Calu3 (cell line): ENCODE measurements at regions not wholly inside any gene's neighbourhood (a gene's known extent, or its start where the extent isn't known, plus 50 kb on each side); places are given as distances from the start of the nearest gene placed in this dataset.

Experiments used
- BruUV-seq: library from RNA; stranded (reverse); fragments of 400-500 nt; replicated peaks from 2 replicates; lab custom pipeline; 2021; lab: Mats Ljungman, UMichigan
- CTCF ChIA-PET: fragments of 300-600 bp; sonication (Branson Sonifier 250); formaldehyde crosslinking; loops from one replicate; lab custom pipeline; 2022; ENCODE audit warnings: antibody characterized with exemption; lab: Charles Lee
- DNase-seq: peaks from one replicate; pipeline ENCODE4 v3.0.0; 2022
- H3K27ac Mint-ChIP-seq: one replicate; pipeline ENCODE4 v1.8.0; 2022; ENCODE audit warnings: mixed read lengths; ENCODE audit not compliant: unreplicated experiment
- H3K27me3 Mint-ChIP-seq: one replicate; pipeline ENCODE4 v1.8.0; 2022; ENCODE audit warnings: mixed read lengths; ENCODE audit not compliant: unreplicated experiment
- H3K36me3 Mint-ChIP-seq: one replicate; pipeline ENCODE4 v1.8.0; 2022; ENCODE audit warnings: mild to moderate bottlenecking, moderate library complexity, mixed read lengths; ENCODE audit not compliant: insufficient read depth, unreplicated experiment
- H3K4me1 Mint-ChIP-seq: one replicate; pipeline ENCODE4 v1.8.0; 2022; ENCODE audit warnings: mild to moderate bottlenecking, low read depth, mixed read lengths; ENCODE audit not compliant: unreplicated experiment
- H3K4me3 Mint-ChIP-seq: one replicate; pipeline ENCODE4 v1.8.0; 2022; ENCODE audit warnings: mild to moderate bottlenecking, low read depth, moderate library complexity, mixed read lengths; ENCODE audit not compliant: unreplicated experiment
- H3K9me3 Mint-ChIP-seq: one replicate; pipeline ENCODE4 v1.8.0; 2022; ENCODE audit warnings: low read depth, mixed read lengths; ENCODE audit not compliant: unreplicated experiment
- CTCF ChIP-seq: fragments of 200-600 bp; IDR thresholded peaks from one replicate; pipeline ENCODE4 v1.8.0; 2022; ENCODE audit warnings: antibody characterized with exemption; ENCODE audit not compliant: unreplicated experiment
- intact Hi-C: fragments of 100-400 bp; cut with micrococcal nuclease; formaldehyde crosslinking; loops from one replicate; pipeline ENCODE4 v1.10.0; 2022; ENCODE audit not compliant: unreplicated experiment

- no peak overlapping the region for H3K27ac Mint-ChIP-seq
- no peak for TF ChIP-seq CTCF
- CTCF ChIA-PET = no interaction called here
- DNase-seq = no peak
- no peaks in the 10 kb centered on the region for H3K4me1 Mint-ChIP-seq
- no TSS peak for BruUV-seq
- intact Hi-C loops = no loop called here
- H3K4me3 Mint-ChIP-seq = no peak overlapping the region
- H3K36me3 Mint-ChIP-seq = no peaks in the 10 kb centered on the region
- peaks cover 4% of the 10 kb centered on the region for H3K9me3 Mint-ChIP-seq
- no peaks in the 10 kb centered on the region for H3K27me3 Mint-ChIP-seq
Measured at GRCh38 chr21:35540950-35541638, 492.0 kb upstream of the RUNX1 start.

GRCh38 chr21:35538386-35538785 is 489.3 kb upstream of the RUNX1 start:
- Mint-ChIP-seq H3K9me3 (no peaks in the 10 kb centered on the region), H3K27ac (no peak overlapping the region), H3K36me3 (no peaks in the 10 kb centered on the region), H3K4me1 (no peaks in the 10 kb centered on the region), H3K27me3 (no peaks in the 10 kb centered on the region), H3K4me3 (no peak overlapping the region)
- CTCF ChIA-PET = no interaction called here
- no peak for DNase-seq
- TF ChIP-seq CTCF = no peak
- BruUV-seq = no TSS peak
- intact Hi-C loops = no loop called here

DNA sequence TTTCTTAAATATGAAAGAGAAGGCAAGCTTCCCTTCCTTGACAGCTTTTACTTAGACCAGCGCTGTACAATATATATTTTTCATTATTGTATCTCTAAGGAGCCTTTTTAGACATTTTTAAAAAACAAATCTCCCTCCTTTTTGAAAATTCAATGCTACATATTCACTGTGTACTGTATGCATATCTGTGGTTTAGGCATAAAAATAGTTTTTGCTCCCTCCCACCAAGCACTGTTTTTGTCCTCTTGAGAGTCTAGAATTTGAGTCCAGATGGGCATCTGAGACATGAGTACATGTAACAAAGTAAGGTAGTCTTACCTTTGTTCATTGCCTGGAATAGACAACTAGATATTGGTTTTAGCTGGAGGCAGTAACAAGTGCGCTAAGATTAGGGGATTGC is 488.5 kb upstream of the RUNX1 start:
- Mint-ChIP-seq H3K4me1 (no peaks in the 10 kb centered on the region), H3K27me3 (no peaks in the 10 kb centered on the region), H3K9me3 (no peaks in the 10 kb centered on the region), H3K27ac (no peak overlapping the region), H3K4me3 (no peak overlapping the region), H3K36me3 (no peaks in the 10 kb centered on the region)
- intact Hi-C loops = no loop called here
- BruUV-seq = no TSS peak
- CTCF ChIA-PET = no interaction called here
- DNase-seq = no peak
- no peak for TF ChIP-seq CTCF

GRCh38 chr21:35533893-35534292 is 484.8 kb upstream of the RUNX1 start:
- no peak for TF ChIP-seq CTCF
- Mint-ChIP-seq H3K9me3 (no peaks in the 10 kb centered on the region), H3K27ac (no peak overlapping the region), H3K4me1 (no peaks in the 10 kb centered on the region), H3K36me3 (no peaks in the 10 kb centered on the region), H3K27me3 (no peaks in the 10 kb centered on the region), H3K4me3 (no peak overlapping the region)
- DNase-seq = no peak
- CTCF ChIA-PET = no interaction called here
- no TSS peak for BruUV-seq
- intact Hi-C loops = no loop called here
